HL-60/S4 (cell line): ENCODE measurements at regions not wholly inside any gene's neighbourhood (a gene's known extent, or its start where the extent isn't known, plus 50 kb on each side); places are given as distances from the start of the nearest gene placed in this dataset.
"Not testable (repeated sequence)": the region's sequence is repeated elsewhere in the genome, so short reads cannot be mapped to it uniquely, and the experiment has no call there.

Experiments used
- in situ Hi-C: fragments of 300-500 bp; cut with MboI; formaldehyde crosslinking; loops from 2 replicates; pipeline ENCODE4 v1.14.3; 2022; ENCODE audit warnings: low sequenced_read_pairs

- in situ Hi-C loops, result no loop called here
Observed at GRCh38 chr2:7510353-7510752, 593.1 kb downstream of the RNF144A start.

DNA sequence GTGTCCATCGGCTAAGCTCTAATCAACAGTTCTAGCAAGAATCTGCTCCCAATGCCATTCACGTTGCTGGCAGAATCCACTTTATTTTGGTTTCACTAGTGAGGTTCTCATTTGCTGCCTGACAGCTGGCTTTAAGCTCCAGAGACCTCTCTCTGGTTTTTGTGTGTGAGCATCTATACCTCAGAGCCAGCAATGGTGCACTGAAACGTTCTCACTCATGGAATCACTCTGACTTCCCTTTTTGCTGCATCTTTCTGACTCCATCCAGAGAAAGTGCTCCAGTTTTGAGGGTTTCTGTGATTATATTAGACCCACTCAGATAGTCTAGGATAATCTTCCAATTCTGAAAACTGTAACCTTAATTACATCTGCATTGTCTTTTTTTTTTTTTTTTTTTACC, 596.6 kb downstream of the RNF144A start:
- in situ Hi-C loops, result no loop called here

- in situ Hi-C loops, result no loop called here
Observed at GRCh38 chr2:7515327-7515726, 598.1 kb downstream of the RNF144A start.

DNA sequence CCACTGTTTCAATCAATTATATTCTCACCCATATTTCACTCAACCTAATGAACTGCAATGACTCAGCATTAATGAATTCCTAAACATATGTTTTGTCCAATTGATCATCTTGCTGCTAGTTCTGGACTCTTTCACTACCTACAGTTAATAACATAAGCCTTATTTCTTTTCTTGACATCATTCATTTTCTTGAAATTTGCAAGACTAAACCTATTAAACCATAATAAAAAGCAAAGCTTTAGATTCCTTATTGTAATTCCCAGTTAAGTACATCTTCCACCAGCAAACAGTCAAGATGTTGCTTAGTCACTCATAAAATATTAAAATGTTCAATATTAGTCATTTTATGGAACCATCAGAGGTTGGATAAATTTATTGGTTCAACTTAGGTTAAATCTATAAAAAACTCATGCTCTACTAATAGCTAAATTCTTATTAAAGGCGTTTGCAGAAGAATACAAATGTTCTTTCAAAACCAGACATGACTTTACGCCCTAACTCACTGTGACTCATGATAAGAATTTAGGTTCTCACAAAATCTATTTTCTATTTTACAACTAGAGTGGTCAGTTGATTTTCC, 599.4 kb downstream of the RNF144A start:
- in situ Hi-C loops, result no loop called here

GRCh38 chr2:7517088-7517487, 599.9 kb downstream of the RNF144A start:
- in situ Hi-C loops, result no loop called here

GRCh38 chr2:7517851-7518250, 600.6 kb downstream of the RNF144A start:
- in situ Hi-C loops, result no loop called here

DNA sequence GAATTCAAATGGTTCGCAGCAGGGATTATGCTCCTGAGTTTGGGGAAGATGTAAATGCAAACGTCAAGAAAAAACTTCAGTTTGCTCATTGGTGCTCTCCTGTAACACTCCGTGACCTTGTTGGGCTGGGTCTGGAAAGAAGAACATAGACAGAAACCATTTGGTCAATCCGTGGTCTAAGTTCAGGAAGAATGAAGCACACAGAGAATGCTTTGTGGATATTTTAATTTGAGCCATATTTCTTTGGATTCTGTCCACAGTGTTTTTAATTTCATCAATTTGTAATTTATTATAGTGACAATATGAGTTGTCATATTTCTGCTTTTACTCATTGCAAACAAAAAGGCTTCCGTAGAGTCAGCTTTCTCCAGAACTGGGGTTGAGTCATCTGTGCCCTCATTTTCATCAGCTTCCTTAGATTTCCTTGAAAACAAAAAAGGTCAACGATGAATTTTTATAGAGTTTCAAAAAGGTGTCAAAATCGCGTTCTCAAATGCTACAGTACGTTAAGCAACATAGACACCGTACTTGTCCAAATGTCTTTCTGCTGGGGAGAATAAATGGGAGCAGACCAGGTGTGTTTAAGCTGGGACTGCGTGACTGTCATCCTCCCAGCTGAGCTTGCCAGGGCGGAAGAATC, 606.4 kb downstream of the RNF144A start:
- in situ Hi-C loops, result no loop called here

- in situ Hi-C loops, result no loop called here
Observed at GRCh38 chr2:7524195-7524594, 607.0 kb downstream of the RNF144A start.

- in situ Hi-C loops, result no loop called here
Observed at GRCh38 chr2:7525746-7526145, 608.5 kb downstream of the RNF144A start.

DNA sequence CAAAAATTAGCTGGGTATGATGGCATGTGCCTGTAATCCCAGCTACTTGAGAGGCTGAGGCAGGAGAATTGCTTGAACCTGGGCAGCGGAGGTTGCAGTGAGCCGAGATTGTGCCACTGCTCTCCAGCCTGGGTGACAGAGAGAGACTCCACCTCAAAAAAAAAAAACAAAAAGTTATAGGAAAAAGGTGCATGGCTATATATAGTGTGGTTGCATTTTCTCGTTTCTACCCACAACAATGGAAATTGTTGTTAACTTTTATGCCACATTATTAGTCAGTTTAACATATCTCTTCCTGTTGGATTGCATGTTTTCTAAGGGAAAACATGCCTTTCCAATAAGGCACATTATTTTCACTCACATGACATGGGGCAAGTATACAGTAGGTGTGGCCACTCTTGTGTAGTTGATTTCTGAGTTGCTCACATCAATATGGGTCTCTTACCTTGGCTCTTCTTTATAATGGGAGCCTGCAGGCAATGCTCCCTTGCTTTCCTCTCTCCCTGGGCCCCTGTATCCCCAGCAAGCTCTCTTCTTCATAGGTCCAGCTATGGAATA, 610.0 kb downstream of the RNF144A start:
- in situ Hi-C loops, result no loop called here

DNA sequence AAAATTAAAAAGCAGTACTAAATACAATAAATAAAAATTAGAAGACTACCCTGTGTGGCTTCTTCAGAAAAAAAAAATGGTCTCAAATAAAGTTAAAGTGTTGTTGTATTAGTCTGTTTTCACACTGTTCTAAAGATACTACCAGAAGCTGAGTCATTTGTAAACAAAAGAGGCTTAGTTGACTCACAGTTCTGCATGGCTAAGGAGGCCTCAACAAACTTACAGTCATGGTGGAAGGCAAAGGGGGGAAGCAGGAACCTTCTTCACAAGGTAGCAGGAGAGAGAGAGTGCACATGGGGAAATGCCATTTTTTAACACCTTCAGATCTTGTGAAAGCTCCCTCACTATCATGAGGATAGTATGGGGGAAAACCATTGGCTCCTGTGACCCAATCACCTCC, 612.8 kb downstream of the RNF144A start:
- in situ Hi-C loops, result no loop called here

GRCh38 chr2:7539077-7539476, 621.9 kb downstream of the RNF144A start:
- in situ Hi-C loops, result no loop called here

DNA sequence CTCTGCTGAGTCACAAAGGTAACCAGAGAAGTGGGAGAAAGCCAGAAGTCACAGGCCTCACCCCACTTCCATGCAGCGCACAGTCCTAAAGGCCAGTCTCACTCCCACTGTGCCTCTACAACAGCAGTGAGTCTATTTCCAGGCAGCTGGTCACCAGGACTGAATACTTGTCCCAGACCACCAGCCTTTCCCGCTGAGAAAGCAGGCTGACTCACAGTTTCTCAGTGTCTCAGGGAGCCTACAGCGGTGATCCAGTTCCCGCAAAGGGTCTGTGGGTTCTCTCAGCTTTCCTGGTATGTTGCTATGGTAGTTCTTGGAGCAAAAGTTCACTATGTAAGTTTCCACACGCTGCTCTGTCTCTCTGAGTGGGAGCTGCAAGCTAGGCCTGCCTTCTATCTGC, 622.5 kb downstream of the RNF144A start:
- in situ Hi-C loops, result no loop called here

DNA sequence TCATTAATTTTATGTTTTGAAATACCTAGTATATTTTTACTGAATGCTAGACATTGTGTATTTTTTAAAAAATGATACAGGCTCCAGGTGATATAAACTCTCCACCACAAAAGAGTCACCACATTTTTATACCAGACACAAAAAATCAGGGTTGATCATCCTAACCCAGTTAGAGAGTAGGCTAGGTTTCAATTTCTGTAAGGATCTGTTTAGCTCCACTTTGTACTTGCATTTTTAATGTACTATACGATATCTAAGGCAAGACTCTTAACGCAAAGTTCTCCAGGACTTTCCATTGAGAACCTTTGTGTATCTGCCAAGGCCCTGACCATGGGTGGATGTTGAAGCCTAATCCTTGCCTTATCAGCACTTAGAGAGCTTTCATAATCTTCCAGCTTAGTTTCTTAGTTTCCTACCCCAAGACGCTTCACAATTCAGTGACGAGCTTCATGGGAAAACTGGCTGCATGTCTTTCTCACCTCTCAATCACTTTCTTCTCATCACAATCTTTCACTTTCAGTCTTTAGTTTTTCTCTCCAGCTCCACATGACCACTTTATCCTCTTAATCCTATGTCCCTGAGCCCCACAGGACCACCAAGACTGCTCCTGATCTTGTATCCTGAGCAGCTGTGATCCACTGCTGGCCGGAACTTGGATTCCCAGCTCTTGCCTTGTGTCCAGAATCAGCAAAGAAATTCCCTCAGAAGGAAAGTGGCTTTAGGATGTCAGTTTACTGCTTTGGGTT, 635.8 kb downstream of the RNF144A start:
- in situ Hi-C loops, result no loop called here

DNA sequence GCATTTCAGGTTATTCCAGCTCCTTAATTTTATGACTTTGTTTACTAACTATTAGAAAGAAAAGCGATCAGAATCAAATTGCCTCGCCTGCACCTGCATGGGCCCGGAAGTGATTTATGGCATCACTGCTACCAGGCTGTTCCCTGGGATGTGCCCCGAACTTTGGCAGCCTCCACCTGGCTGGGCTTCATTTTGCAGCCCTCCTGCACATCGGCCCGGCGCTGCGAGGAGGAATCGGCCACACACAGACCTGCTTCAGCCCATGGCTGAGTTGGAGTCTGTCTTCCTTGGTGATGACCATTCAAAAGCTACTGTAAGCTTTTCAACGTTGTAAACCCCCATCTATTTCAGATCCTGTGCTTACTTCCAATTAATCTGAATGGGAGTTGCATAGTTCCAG, 638.0 kb downstream of the RNF144A start:
- in situ Hi-C loops, result no loop called here

- in situ Hi-C loops, result no loop called here
Observed at GRCh38 chr2:7557376-7557775, 640.2 kb downstream of the RNF144A start.

DNA sequence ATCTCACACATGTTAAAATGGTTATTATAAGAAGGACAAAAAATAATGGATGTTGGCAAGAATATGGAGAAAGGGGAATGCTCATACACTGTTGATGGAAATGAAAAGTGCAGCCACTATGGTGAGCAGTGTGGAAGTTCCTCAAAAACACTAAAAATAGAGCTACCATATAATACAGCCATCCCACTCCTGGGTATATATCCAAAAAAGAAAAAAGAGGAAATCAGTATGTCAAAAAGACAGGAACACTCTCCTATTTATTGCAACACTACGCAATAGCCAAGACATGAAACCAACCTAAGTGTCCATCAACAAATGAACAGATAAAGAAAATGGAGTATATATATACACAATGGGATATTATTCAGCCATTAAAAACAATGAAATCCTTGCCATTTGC, 642.6 kb downstream of the RNF144A start:
- in situ Hi-C loops, result no loop called here

DNA sequence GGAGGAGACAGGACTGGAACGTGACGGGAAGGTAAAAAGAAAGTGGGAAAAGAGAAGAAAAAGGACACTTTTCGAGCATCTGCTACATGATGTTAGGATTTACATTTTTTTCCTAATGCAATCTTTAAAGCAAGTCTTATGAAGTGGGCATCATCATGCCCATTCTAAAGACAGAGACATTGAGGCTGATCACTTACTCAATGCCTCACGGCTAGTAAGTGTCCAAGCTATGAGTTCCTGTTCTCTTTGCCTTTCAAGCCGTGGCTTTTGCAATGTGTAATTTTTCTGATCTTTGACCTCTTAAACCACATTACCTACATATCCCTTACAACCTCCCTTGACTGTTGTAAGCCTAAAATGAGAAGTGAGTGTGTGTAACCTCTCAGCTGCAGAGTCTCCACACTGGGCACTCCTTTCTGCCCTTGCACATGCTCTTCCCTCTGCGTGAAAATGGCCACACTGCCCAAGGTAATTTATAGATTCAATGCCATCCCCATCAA, 649.2 kb downstream of the RNF144A start:
- in situ Hi-C loops, result no loop called here

DNA sequence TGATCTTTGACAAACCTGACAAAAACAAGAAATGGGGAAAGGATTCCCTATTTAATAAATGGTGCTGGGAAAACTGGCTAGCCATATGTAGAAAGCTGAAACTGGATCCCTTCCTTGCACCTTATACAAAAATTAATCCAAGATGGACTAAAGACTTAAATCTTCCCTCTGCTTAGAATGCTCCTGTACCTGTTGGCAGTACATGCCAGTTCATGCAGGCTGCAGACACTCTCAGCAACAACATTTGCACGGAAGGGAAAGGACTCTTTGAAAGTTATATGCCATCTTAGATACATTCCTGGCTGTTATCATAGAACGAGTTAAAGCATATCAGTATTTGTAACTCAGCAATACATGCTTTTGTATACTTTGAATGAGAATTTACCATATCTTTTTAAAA, 649.9 kb downstream of the RNF144A start:
- in situ Hi-C loops, result not testable (repeated sequence)

DNA sequence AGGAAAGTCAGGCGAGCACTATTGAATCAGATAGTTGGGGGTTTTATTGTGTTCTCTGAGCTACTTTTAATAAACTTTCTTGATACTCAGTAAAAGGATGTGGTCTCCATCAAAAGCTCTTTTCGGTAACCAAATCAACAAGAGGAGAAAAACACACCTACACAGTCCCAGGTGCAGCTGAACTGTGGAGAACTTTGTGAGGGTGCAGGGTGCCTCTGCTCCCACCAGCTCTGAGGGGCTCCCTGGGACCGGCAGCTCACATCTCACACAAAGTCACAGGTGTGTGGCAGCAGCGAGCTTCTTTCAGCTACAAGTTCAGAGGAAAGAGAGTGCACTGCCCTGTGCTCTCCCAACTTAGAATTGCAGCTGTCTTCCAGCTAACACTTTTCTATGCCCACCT, 650.4 kb downstream of the RNF144A start:
- in situ Hi-C loops, result no loop called here

GRCh38 chr2:7570247-7570646, 653.0 kb downstream of the RNF144A start:
- in situ Hi-C loops, result no loop called here

GRCh38 chr2:7571701-7572100, 654.5 kb downstream of the RNF144A start:
- in situ Hi-C loops, result no loop called here
